ENCODE measurements at regions not wholly inside any gene's neighbourhood (a gene's known extent, or its start where the extent isn't known, plus 50 kb on each side); places are given as distances from the start of the nearest gene placed in this dataset.

DNA sequence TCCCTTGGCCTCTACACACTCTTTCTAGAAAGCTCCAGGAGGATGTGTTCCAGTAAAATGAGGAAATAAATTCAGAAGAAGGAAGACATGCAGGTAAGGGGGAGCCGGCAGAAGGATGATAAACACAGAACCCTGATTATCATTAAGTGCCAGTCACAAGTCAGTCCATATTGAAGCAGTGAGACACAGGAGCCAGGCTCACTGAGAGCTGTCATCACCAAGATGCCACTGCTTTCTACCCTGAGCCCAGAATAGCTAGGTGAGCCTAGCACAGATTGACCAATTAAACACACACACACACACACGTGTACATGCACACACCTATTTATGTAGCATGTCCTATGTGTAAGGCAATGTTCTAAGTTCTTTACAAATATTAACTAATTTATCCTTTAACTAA is 211.4 kb upstream of the IPO5 start:
- no peak overlapping the region for H3K14ac ChIP-seq (replicated peaks; ENCODE audit: low read depth, low read length)
- H3K36me3 ChIP-seq (ENCODE audit: control insufficient read depth, insufficient read depth, low read length) = no peaks in the 10 kb centered on the region
- TF ChIP-seq, protein P1, sequence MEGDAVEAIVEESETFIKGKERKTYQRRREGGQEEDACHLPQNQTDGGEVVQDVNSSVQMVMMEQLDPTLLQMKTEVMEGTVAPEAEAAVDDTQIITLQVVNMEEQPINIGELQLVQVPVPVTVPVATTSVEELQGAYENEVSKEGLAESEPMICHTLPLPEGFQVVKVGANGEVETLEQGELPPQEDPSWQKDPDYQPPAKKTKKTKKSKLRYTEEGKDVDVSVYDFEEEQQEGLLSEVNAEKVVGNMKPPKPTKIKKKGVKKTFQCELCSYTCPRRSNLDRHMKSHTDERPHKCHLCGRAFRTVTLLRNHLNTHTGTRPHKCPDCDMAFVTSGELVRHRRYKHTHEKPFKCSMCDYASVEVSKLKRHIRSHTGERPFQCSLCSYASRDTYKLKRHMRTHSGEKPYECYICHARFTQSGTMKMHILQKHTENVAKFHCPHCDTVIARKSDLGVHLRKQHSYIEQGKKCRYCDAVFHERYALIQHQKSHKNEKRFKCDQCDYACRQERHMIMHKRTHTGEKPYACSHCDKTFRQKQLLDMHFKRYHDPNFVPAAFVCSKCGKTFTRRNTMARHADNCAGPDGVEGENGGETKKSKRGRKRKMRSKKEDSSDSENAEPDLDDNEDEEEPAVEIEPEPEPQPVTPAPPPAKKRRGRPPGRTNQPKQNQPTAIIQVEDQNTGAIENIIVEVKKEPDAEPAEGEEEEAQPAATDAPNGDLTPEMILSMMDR (conservative IDR thresholded peaks at IDR 0.05; ENCODE audit: low read depth, low read length) = no peak
- no peak for TF ChIP-seq MAZ (IDR thresholded peaks at IDR 0.05; ENCODE audit: borderline replicate concordance, low read depth, low read length)
- TF ChIP-seq CHD1 (IDR thresholded peaks at IDR 0.05; ENCODE audit: low read depth, low read length) = no peak
- no peak for TF ChIP-seq CEBPB (IDR thresholded peaks at IDR 0.05; ENCODE audit: low read depth, low read length)
- no peak for TF ChIP-seq NFE2L2 (IDR thresholded peaks at IDR 0.05; ENCODE audit: low read depth, low read length)
- no peak for TF ChIP-seq SMC3 (IDR thresholded peaks at IDR 0.05; ENCODE audit: low read depth, low read length)
- TF ChIP-seq MXI1 (IDR thresholded peaks at IDR 0.05; ENCODE audit: borderline replicate concordance, low read depth, low read length) = no peak
- no peak overlapping the region for H3K4me2 ChIP-seq (ENCODE audit: low read depth, low read length)
- no peaks in the 10 kb centered on the region for H3K9me3 ChIP-seq (ENCODE audit: control insufficient read depth, insufficient read depth, low read length)
- intact Hi-C loops (cut with micrococcal nuclease) = no loop called here
- no peak overlapping the region for H4K8ac ChIP-seq (ENCODE audit: low read depth in 2 of 2, low read length in 2 of 2)
- H3K18ac ChIP-seq (ENCODE audit: low read depth, low read length) = no peak overlapping the region
- dilution Hi-C loops (cut with HindIII; ENCODE audit: low sequenced_read_pairs, unreplicated experiment) = no loop called here
- H2AFZ ChIP-seq (replicated peaks; ENCODE audit: low read length, poor library complexity) = no peak overlapping the region
- BruUV-seq (replicated peaks) = no TSS peak
- no peak overlapping the region for H3K27ac ChIP-seq (ENCODE audit: insufficient read depth, low read length)
- no peak overlapping the region for H2BK120ac ChIP-seq (ENCODE audit: low read depth, low read length)
- ATAC-seq (ENCODE audit: low read depth) (no peak), DNase-seq (no peak)
- in situ Hi-C loops (cut with MboI; ENCODE audit: low sequenced_read_pairs) = no loop called here
- H4K5ac ChIP-seq (ENCODE audit: low read depth, low read length) = no peak overlapping the region
- H2BK20ac ChIP-seq (ENCODE audit: low read depth, low read length) = no peak overlapping the region
- H2BK5ac ChIP-seq (ENCODE audit: low read depth, low read length, poor library complexity, severe bottlenecking) = no peak overlapping the region
- 0 out of 2 replicates have a peak, but pooled peaks cover 1% of the 10 kb centered on the region for H3K27me3 ChIP-seq (ENCODE audit: control insufficient read depth, insufficient read depth, low read length)
- H3K23ac ChIP-seq (ENCODE audit: low read depth, low read length) = no peak overlapping the region
- ChIA-PET CTCF (no interaction called here), POLR2A (ENCODE audit: unreplicated experiment) (no interaction called here)
- H3K4me3 ChIP-seq (ENCODE audit: insufficient read depth, low read depth, low read length) = no peak overlapping the region
- no peak overlapping the region for H2BK15ac ChIP-seq (ENCODE audit: low read depth, low read length)
- H3K9me1 ChIP-seq (ENCODE audit: insufficient read depth, low read length) = no peaks in the 10 kb centered on the region
- no peak overlapping the region for H3K56ac ChIP-seq (ENCODE audit: extremely low read depth, insufficient read depth, low read length)
- no peak overlapping the region for H3K4ac ChIP-seq (ENCODE audit: low read depth, low read length)
- H2AK9ac ChIP-seq (replicated peaks; ENCODE audit: low read depth, low read length, poor library complexity) = no peak overlapping the region
- no peaks in the 10 kb centered on the region for H3K79me1 ChIP-seq (ENCODE audit: low read depth in 1 of 2, low read length in 2 of 2)
- WGBS, 2 experiments (ENCODE audit: extremely low coverage in 2 of 2, insufficient read length in 1 of 2) = no CpG with 5 or more reads among the region's 2 CpGs
- H4K91ac ChIP-seq (ENCODE audit: insufficient read depth, low read depth, low read length) = no peak overlapping the region
- no peaks in the 10 kb centered on the region for H3K4me1 ChIP-seq (ENCODE audit: control insufficient read depth, insufficient read depth, low read length)
- no peaks in the 10 kb centered on the region for H4K20me1 ChIP-seq (ENCODE audit: insufficient read depth, low read length)
- H2AK5ac ChIP-seq (ENCODE audit: low read depth, low read length) = no peak overlapping the region
- H3K9ac ChIP-seq (ENCODE audit: low read depth, low read length) = no peak overlapping the region
